22Rv1 (cell line): ENCODE measurements at regions not wholly inside any gene's neighbourhood (a gene's known extent, or its start where the extent isn't known, plus 50 kb on each side); places are given as distances from the start of the nearest gene placed in this dataset.

Experiments used
- H3K27ac ChIP-seq: fragments of 450-650 bp; 2 replicates; pipeline ENCODE4 v1.5.1; 2017
- CTCF ChIP-seq: fragments of 450-650 bp; IDR thresholded peaks from 2 replicates; pipeline ENCODE4 v1.5.1; 2017; ENCODE audit warnings: mild to moderate bottlenecking
- ZFX ChIP-seq: fragments of 450-650 bp; IDR thresholded peaks from 2 replicates; pipeline ENCODE4 v1.6.1; 2017; ENCODE audit warnings: antibody characterized with exemption, borderline replicate concordance

- TF ChIP-seq CTCF: no peak
- TF ChIP-seq ZFX: no peak
Measured at GRCh38 chr16:76175718-76176117, 101.5 kb upstream of the CNTNAP4 start.

GRCh38 chr16:76176153-76176552, 101.0 kb upstream of the CNTNAP4 start:
- H3K27ac ChIP-seq: no peak overlapping the region
- no peak for TF ChIP-seq ZFX
- no peak for TF ChIP-seq CTCF

More at GRCh38 chr16:76175718-76176117, 101.5 kb upstream of the CNTNAP4 start:
- no peak overlapping the region for H3K27ac ChIP-seq

- no peak for TF ChIP-seq CTCF
- TF ChIP-seq ZFX: no peak
Measured at GRCh38 chr16:76176616-76177015, 100.6 kb upstream of the CNTNAP4 start.

GRCh38 chr16:76182041-76182635, 95.1 kb upstream of the CNTNAP4 start:
- no peak overlapping the region for H3K27ac ChIP-seq
- TF ChIP-seq ZFX (no peak), CTCF (no peak)

More at GRCh38 chr16:76176616-76177015, 100.6 kb upstream of the CNTNAP4 start:
- no peak overlapping the region for H3K27ac ChIP-seq

GRCh38 chr16:76183647-76184046, 93.6 kb upstream of the CNTNAP4 start:
- H3K27ac ChIP-seq: no peak overlapping the region
- TF ChIP-seq CTCF: no peak
- TF ChIP-seq ZFX: no peak

GRCh38 chr16:76190057-76190456, 87.1 kb upstream of the CNTNAP4 start:
- TF ChIP-seq ZFX (no peak), CTCF (no peak)
- H3K27ac ChIP-seq: no peak overlapping the region

- no peak overlapping the region for H3K27ac ChIP-seq
- TF ChIP-seq ZFX (no peak), CTCF (no peak)
Measured at GRCh38 chr16:76190480-76190879, 86.7 kb upstream of the CNTNAP4 start.
